B cell (primary cell): ENCODE measurements at regions not wholly inside any gene's neighbourhood (a gene's known extent, or its start where the extent isn't known, plus 50 kb on each side); places are given as distances from the start of the nearest gene placed in this dataset.

Source experiments
- ATAC-seq: fragments of 200-7000 bp; cut with Tn5 transposase; one replicate; pipeline ENCODE4 v1.10.0; 2021; ENCODE audit warnings: low read depth, mild to moderate bottlenecking, moderate number of reproducible peaks, moderate library complexity
- CTCF ChIA-PET: fragments of 350-600 bp; sonication (Branson Sonifier 250); formaldehyde crosslinking; loops from one replicate; lab custom pipeline; 2021; ENCODE audit warnings: antibody characterized with exemption, inconsistent platforms; lab: Charles Lee
- POLR2A ChIA-PET: fragments of 350-600 bp; sonication (Branson Sonifier 250); formaldehyde crosslinking; loops from one replicate; lab custom pipeline; 2021; ENCODE audit warnings: antibody characterized with exemption; lab: Charles Lee
- DNase-seq: peaks from one replicate; pipeline ENCODE4 v3.0.0; 2013
- H2AFZ ChIP-seq: 2 replicates; pipeline ENCODE4 v1.6.1; 2012; ENCODE audit warnings: mild to moderate bottlenecking, low read depth, low read length; ENCODE audit not compliant: insufficient read depth, poor library complexity, severe bottlenecking
- H3K27ac ChIP-seq, 2 donors: 1 replicate in 1 of 2; 2 replicates in 1 of 2; pipeline ENCODE4 v1.5.1; 2012 to 2013; ENCODE audit warnings: low read length in 2 of 2, mild to moderate bottlenecking in 2 of 2, moderate library complexity in 1 of 2
- H3K27me3 ChIP-seq, 4 experiments: fragments of 200-600 bp in 1 of 4; sonication (generic) in 1 of 4; replicated peaks in 1 of 4; 1 replicate in 2 of 4; 2 replicates in 2 of 4; pipeline versions ENCODE4 v1.6.1 to v1.7.0; 2013 to 2016; ENCODE audit warnings: low read length in 3 of 4, mild to moderate bottlenecking in 2 of 4, mixed read lengths in 1 of 4, moderate library complexity in 1 of 4; ENCODE audit not compliant: insufficient read depth in 4 of 4, control insufficient read depth in 3 of 4; ENCODE audit errors: control extremely low read depth in 1 of 4
- H3K36me3 ChIP-seq, 2 experiments: replicated peaks in 1 of 2; 1 replicate in 1 of 2; 2 replicates in 1 of 2; pipeline versions ENCODE4 v1.6.1 to v1.7.1; 2013; ENCODE audit warnings: low read length in 1 of 2; ENCODE audit not compliant: insufficient read depth in 2 of 2, control insufficient read depth in 1 of 2; ENCODE audit errors: control extremely low read depth in 1 of 2, extremely low read depth in 1 of 2
- H3K4me1 ChIP-seq, 2 donors: fragments of 200-600 bp in 1 of 2; sonication (generic) in 1 of 2; 1 replicate in 1 of 2; 2 replicates in 1 of 2; pipeline versions ENCODE4 v1.5.1 to v1.6.1; 2013 to 2017; ENCODE audit warnings: low read length in 2 of 2; ENCODE audit not compliant: control insufficient read depth in 2 of 2, insufficient read depth in 2 of 2
- H3K4me2 ChIP-seq: replicated peaks from 2 replicates; pipeline ENCODE3; 2012; ENCODE audit warnings: mild to moderate bottlenecking, low read depth, low read length; ENCODE audit not compliant: poor library complexity, severe bottlenecking
- H3K4me3 ChIP-seq, 5 experiments: fragments of 200-600 bp in 1 of 5; sonication (generic) in 1 of 5; 1 replicate in 3 of 5; 2 replicates in 2 of 5; pipeline versions ENCODE4 v1.5.1 to v1.7.0; 2011 to 2016; ENCODE audit warnings: low read length in 4 of 5, mild to moderate bottlenecking in 4 of 5, low read depth in 2 of 5, control low read depth in 1 of 5, moderate library complexity in 1 of 5; ENCODE audit not compliant: insufficient read depth in 1 of 5; ENCODE audit errors: control extremely low read depth in 1 of 5, extremely low read depth in 1 of 5
- H3K79me2 ChIP-seq: fragments of 200-600 bp; sonication (generic); one replicate; pipeline ENCODE4 v1.6.0; 2016; ENCODE audit warnings: low read length; ENCODE audit not compliant: control insufficient read depth, insufficient read depth
- H3K9ac ChIP-seq: fragments of 200-600 bp; sonication (generic); 2 replicates; pipeline ENCODE4 v1.6.1; 2017; ENCODE audit warnings: mild to moderate bottlenecking, low read length, moderate library complexity
- H3K9me3 ChIP-seq, 3 donors: one replicate each; pipeline versions ENCODE4 v1.6.1 to v1.7.1; 2013; ENCODE audit warnings: low read length in 2 of 3; ENCODE audit not compliant: control insufficient read depth in 2 of 3, insufficient read depth in 1 of 3; ENCODE audit errors: control extremely low read depth in 1 of 3
- H4K20me1 ChIP-seq: 2 replicates; pipeline ENCODE4 v1.6.0; 2012; ENCODE audit warnings: mild to moderate bottlenecking, low read length; ENCODE audit not compliant: insufficient read depth, control insufficient read depth, poor library complexity, severe bottlenecking
- H3K27ac Mint-ChIP-seq: one replicate; pipeline ENCODE4 v1.8.0; 2021; ENCODE audit warnings: mixed read lengths
- H3K27me3 Mint-ChIP-seq: one replicate; pipeline ENCODE4 v1.8.0; 2021; ENCODE audit warnings: mixed read lengths
- H3K4me1 Mint-ChIP-seq: one replicate; pipeline ENCODE4 v1.8.0; 2021; ENCODE audit warnings: mixed read lengths
- H3K4me3 Mint-ChIP-seq: one replicate; pipeline ENCODE4 v1.8.0; 2021; ENCODE audit warnings: mixed read lengths
- H3K9me3 Mint-ChIP-seq: one replicate; pipeline ENCODE4 v1.8.0; 2022; ENCODE audit warnings: mixed read lengths; ENCODE audit not compliant: insufficient read depth
- EZH2 ChIP-seq: IDR thresholded peaks from 2 replicates; pipeline ENCODE4 v1.6.1; 2012; ENCODE audit warnings: borderline replicate concordance, low read depth, mild to moderate bottlenecking, moderate library complexity, low read length; ENCODE audit not compliant: insufficient read depth, poor library complexity, severe bottlenecking
- WGBS: methylation state at CpG from one replicate; pipeline ENCODE4 v1.1.5; 2013; ENCODE audit warnings: missing lambda C conversion rate; ENCODE audit not compliant: insufficient coverage; 5-methylcytosine and 5-hydroxymethylcytosine counted together
- intact Hi-C: fragments of 100-400 bp; cut with micrococcal nuclease; formaldehyde crosslinking; loops from one replicate; pipeline ENCODE4 v1.10.0; 2022
- TF ChIP-seq, protein P1 (sequence below): fragments of 200-600 bp; IDR thresholded peaks from one replicate; pipeline ENCODE4 v1.8.0; 2022; ENCODE audit warnings: antibody characterized with exemption, mild to moderate bottlenecking

DNA sequence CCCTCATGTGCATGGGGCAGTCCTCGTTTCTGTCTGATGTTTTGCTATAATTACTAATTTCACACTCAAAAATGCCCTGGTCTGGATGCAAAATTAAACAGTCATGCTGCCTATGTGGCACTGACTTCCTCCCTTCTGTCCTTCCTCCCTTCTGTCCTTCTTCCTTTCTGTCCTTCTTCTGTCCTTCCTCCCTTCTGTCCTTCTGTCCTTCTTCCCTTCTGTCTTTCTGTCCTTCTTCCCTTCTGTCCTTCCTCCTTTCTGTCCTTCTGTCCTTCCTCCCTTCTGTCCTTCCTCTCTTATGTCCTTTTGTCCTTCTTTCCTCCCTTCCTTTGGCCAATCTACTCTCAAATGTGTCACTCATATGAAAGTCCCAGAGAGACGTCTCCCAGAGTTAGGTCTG, 93.8 kb downstream of the IRF8 start:
- CTCF ChIA-PET = interaction anchor here (1.2 to 23.4 kb wide), 5 partner anchors 9 to 173 kb away, joined by 3 to 433 read pairs (median 6); partner anchors contain the start of gene IRF8
- H3K4me2 ChIP-seq = no peak overlapping the region
- H3K36me3 ChIP-seq = no peaks in the 10 kb centered on the region
- POLR2A ChIA-PET = interaction anchor here (0.7 kb wide), 1 partner anchor 171 kb away, joined by 3 read pairs; no protein-coding TSS in a partner anchor
- H3K27ac Mint-ChIP-seq = peak overlapping the region; percentile 59
- peaks cover 82% of the 10 kb centered on the region for H3K4me1 Mint-ChIP-seq
- H3K27me3 ChIP-seq = no peaks in the 10 kb centered on the region
- no peaks in the 10 kb centered on the region for H3K79me2 ChIP-seq
- no peaks in the 10 kb centered on the region for H3K27me3 Mint-ChIP-seq
- DNase-seq = no peak
- intact Hi-C loops = no loop called here
- no peak overlapping the region for H3K4me3 Mint-ChIP-seq
- WGBS = 72% methylated on average over 2 of the region's 2 CpGs
- TF ChIP-seq EZH2 = no peak
- TF ChIP-seq, protein P1, sequence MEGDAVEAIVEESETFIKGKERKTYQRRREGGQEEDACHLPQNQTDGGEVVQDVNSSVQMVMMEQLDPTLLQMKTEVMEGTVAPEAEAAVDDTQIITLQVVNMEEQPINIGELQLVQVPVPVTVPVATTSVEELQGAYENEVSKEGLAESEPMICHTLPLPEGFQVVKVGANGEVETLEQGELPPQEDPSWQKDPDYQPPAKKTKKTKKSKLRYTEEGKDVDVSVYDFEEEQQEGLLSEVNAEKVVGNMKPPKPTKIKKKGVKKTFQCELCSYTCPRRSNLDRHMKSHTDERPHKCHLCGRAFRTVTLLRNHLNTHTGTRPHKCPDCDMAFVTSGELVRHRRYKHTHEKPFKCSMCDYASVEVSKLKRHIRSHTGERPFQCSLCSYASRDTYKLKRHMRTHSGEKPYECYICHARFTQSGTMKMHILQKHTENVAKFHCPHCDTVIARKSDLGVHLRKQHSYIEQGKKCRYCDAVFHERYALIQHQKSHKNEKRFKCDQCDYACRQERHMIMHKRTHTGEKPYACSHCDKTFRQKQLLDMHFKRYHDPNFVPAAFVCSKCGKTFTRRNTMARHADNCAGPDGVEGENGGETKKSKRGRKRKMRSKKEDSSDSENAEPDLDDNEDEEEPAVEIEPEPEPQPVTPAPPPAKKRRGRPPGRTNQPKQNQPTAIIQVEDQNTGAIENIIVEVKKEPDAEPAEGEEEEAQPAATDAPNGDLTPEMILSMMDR = no peak
- no peak overlapping the region for H3K4me3 ChIP-seq
- H2AFZ ChIP-seq = no peak overlapping the region
- no peak overlapping the region for H3K9ac ChIP-seq
- no peaks in the 10 kb centered on the region for H3K9me3 ChIP-seq
- peaks cover 77 to 93% of the 10 kb centered on the region in 2 donors for H3K4me1 ChIP-seq
- H3K27ac ChIP-seq = no peak overlapping the region
- no peak for ATAC-seq
- no peaks in the 10 kb centered on the region for H3K9me3 Mint-ChIP-seq
- H4K20me1 ChIP-seq = no peaks in the 10 kb centered on the region
